CD4-positive, alpha-beta T cell treated with Interleukin-17A for 4 hours (primary cell): ENCODE measurements at regions not wholly inside any gene's neighbourhood (a gene's known extent, or its start where the extent isn't known, plus 50 kb on each side); places are given as distances from the start of the nearest gene placed in this dataset.
A peak's percentile ranks its signal among the peaks of the same experiment; 100 is the strongest.

Source experiments
- DNase-seq: peaks from one replicate; pipeline ENCODE4 v3.0.0-alpha.2; 2020; ENCODE audit warnings: mixed read lengths

DNA sequence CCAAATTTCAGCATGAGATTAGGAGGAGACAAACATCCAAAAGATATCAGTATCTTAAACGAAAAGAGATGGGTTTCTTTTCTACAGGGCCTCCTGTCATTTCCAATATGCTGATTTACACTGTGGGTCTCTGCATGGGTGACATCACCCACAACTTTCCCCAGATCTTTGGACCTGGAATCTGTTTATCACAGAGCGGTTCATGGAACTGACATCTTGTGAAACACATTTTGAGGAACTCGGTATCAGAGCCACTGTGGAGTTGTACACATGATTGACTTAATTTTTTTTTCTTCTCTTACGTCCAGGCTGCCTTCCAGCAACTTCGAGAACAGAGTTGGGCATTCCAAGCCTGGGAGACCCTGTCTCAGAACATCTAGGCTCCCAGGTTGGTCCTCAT lies 80.2 kb upstream of the SERP2 start:
- no peak for DNase-seq

DNA sequence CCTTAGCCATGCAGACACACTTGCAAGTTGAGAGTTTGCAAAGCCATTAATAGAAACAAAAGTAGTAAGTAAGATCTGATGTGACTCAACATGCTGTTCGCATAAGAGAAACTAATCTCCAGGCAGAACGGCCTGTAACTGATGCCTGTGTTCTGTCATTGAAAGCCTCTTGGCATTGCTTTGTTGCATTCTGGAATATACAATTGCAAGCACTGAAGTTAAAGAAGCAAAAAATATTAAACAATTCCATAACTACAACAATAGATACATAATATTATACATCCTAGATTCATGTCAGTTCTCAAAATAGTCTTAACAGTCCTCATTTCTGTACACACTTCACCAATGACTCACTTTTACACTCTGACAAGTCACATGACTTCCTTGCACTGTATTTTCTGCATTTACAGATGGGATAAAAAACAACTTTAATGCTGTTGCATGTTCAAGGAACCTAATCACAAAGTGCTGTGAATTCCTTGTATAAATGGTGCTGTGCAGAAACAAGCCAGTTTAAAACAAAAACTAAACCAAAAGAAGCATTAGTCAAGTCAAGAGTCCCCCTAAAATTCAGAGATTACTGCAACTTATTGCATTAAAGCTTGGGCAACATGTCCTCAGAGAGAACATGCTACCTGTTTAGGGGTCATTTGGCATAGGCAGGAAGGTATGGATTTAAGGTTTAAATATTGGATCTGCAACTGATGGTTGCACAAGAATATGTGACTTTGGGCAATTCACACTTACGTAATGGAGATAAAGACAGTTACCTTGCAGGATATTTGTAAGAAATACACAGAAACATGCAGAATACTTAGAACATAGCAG lies 79.5 kb upstream of the SERP2 start:
- no peak for DNase-seq

- no peak for DNase-seq
These were observed 78.7 kb upstream of the SERP2 start for GRCh38 chr13:44294876-44295275.

DNA sequence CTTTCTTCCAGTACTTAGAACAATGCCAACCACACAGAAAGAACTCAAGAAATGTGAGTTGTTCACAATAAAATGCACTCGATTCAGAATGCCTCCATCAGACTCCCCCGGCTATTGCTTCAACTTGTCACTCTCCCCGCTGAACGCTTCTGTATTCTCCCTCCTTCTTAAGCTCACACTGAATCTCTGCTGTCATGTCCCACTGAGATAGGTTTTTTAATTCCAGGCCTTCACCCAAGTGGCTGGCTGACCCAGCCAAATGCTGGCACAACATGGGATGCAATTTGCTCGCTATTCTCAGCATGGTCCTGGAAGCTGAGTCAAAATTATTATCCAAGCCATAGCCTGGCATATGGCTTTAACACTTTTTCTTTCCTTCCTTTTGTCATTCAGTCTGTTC lies 76.8 kb upstream of the SERP2 start:
- no peak for DNase-seq

DNA sequence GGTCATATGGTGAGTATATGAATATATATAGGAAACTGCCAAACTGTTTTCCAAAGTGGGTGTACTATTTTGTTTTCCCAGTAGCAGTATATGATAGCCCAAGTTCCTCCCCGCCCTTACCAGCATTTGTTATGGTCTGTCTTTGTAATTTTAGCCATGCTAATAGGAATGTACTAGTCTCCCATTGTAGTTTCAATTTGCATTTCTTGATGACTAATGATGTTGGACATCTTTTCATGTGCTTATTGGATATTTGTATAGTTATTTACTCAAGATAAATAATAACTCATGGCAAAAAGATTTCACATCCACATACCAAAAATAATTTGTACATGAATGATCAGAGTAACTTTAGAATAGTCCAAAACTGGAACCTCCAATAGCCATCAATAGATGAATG lies 75.3 kb upstream of the SERP2 start:
- no peak for DNase-seq

DNA sequence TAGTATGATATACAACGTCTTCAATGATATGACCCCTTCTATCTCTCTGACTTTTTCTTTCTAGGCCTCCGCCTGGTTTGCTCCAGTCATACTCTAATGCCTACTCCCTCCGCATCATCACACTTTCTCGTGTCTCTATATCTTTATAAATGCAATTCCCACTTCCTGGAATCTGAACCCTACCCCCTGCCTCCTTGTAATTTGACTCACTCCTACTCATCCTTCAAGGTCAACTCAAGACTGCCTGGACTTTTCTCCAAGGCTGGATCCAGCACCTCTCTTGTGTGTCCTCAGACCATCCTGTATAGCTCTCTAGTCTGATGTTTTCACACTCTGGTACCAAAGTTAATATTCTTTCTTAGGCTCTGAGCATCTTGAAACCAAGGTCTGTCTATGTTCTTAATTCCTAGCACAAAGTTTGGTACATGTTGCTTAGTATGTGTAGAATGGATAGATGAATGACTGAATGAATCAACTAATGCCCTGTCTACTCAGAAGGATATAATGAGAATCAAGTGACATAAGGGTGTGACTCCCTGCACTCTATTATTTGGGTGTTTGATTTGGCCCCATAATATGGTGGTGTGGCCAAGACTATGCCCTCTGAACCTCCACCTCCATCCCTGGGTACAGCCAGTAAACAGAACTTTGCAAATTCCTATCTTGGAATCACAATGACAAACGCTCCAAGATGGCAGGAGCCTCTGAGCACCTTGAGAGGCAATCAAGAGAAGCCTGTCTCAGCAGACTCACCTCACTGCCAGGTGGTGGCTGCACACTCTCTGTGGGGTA lies 74.3 kb upstream of the SERP2 start:
- DNase-seq = no peak

- DNase-seq = no peak
These were observed 72.6 kb upstream of the SERP2 start for GRCh38 chr13:44300895-44301638.

DNA sequence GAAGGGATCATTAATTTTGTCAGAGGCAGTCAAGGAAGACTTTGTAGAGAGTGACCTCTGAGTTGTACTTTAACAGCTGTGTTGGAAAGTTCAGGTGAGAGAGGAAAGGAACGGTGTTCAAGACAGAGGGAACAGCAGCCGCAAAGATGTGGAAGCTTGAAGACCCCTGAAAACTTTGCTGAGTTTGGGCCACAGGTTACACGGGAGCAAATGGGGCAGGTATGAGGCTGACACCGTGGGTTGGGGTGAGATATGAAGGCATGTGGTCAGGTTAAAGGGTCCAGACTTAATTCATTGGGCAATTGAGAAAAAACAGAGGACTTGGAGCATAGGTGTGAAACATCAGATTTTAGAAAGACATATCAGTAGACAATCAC lies 72.0 kb upstream of the SERP2 start:
- DNase-seq = no peak

DNA sequence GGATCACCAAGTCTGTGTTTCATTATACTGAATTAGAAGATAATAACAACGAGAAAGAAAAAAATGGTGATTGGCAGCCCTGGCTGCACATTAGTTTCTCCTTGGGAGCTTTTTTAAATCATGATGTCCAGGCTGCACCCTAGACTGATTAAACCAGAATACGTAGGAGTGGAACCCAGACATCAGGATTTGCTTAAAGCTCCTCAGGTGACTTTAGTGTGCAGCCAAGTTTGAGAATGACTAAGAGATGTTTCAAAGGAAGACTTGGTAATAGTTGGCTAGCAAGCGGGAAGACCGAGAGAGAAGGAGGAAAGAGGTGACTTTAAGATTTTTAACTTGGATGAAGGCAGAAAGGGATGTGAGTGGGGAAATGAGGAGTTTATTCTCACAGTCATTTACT lies 71.4 kb upstream of the SERP2 start:
- no peak for DNase-seq

- no peak for DNase-seq
These were observed 70.6 kb upstream of the SERP2 start for GRCh38 chr13:44302940-44303575.

GRCh38 chr13:44303681-44304432 lies 69.8 kb upstream of the SERP2 start:
- no peak for DNase-seq

- no peak for DNase-seq
These were observed 69.2 kb upstream of the SERP2 start for GRCh38 chr13:44304433-44304725.

DNA sequence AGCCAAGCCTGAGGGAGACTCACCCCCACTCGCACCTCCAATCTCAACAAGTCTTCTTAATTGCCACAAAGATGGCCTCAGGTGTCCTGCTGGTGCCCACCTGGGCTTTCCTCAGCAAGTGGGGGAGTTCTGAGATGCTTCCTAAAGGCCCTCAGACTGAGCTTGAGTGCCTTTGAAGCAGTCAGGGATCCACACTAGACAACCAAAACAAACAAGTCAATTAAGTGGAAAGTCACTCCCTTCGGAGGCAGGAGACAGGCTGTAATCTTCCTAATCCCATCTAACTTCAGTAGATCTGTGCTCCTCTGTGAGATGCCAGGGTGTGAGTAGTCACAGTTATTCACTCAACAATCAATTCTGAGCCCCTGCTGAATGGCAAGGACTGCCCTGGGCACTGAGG lies 68.3 kb upstream of the SERP2 start:
- no peak for DNase-seq

- DNase-seq = no peak
These were observed 67.7 kb upstream of the SERP2 start for GRCh38 chr13:44305917-44306370.

DNA sequence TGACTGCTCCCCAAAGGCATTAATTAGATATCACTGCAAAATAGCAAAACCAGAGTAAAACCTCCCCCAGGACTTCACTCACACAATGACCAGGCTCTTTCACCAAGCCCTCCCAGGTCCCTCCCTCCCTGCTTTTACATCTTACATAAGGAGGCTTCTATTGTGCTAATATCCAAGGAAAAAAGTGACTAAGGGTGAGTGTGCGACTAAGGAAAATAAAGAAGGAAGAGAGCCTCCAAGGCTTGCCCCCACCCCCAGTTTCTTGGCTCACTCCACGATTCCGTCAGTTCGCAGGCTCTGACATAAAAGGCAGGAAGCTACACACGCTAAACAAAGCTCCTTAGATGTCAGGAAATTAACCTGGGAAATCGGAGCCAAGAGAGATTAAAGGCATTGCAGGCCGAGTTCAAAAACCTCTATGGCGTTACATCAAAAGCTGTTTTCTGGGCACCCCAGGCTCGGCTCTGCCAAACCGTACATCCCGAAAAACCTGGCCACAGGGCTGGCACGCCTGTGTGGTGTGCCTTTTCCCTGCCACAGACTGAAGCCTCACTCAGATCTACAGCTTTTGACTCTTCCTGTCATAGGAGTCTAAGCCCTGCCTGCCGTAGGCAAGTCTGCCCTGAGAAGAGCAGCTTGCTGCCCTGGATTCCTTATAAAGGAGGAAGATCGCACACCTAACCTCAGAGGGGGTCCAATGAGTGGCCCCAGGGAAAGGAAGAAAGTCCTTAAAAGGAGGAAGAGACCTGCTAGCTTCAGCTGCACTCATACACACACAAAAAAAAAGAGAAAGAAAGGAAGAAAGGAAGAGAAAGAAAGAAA lies 67.0 kb upstream of the SERP2 start:
- peak; percentile 29 for DNase-seq

DNA sequence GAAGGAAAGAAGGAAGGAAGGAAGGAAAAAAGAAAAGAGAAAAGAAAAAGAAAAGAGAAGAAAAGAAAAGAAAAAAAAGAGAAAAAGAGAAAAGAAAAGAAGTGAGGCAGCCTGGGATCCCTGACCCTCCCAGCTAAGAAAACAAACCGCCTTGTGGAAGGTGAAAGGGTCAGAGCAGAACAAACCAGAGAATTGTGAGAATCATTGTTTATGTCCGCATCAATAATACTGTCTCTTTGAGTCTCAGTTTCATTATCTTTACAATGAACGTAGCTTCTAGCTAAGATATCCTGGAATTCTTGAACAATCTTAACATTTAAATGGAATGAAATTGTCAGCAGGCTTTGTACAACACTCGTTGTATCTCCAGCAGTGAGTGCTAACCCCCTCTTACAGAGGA lies 66.4 kb upstream of the SERP2 start:
- DNase-seq = no peak

DNA sequence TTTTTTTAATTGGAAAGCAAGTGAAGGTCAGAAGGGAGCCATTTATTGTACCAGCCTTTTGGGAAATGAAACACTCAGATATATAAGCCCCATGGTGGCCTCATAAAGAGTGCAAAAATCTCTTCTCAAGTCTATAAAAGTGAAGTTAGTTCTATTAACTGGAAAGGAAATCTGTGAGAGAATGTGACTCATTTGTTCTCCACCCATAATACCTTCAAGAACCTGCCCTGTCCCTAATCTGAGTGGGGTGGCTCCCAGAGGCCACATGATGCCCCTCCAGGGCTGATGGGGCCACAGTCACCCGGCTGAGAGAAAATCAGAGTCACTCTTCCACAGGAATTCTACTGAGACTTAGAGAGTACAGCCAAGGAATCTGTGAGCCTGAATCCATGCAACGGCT lies 65.8 kb upstream of the SERP2 start:
- DNase-seq = no peak

DNA sequence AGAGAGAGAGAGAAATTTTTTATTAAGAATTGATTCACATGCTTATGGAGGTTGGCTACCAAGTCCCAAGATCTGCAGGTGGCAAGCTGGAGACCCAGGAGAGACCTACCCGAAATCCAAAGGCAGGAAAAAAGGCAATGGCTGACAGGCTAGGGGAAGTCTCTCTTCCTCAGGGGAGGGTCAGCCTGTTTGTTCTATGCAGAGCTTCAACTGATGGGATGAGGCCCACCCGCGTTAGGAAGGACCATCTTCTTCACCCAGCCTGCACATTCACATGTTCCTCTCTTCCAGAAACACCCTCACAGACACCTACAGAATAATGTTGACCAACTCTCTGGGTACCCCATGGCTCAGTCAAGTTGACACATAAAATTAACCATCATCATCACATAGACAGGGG lies 65.3 kb upstream of the SERP2 start:
- DNase-seq = no peak

GRCh38 chr13:44309794-44310757 lies 63.5 kb upstream of the SERP2 start:
- no peak for DNase-seq

GRCh38 chr13:44311011-44311780 lies 62.4 kb upstream of the SERP2 start:
- DNase-seq = no peak
